Activated naive CD4-positive, alpha-beta T cell treated with anti-CD3 and anti-CD28 coated beads for 36 hours (primary cell): ENCODE measurements at regions not wholly inside any gene's neighbourhood (a gene's known extent, or its start where the extent isn't known, plus 50 kb on each side); places are given as distances from the start of the nearest gene placed in this dataset.

Experiments used
- CTCF ChIA-PET: fragments of 350-600 bp; sonication (Branson Sonifier 250); formaldehyde crosslinking; loops from one replicate; lab custom pipeline; 2021; ENCODE audit warnings: antibody characterized with exemption; lab: Charles Lee
- DNase-seq: peaks from one replicate; pipeline ENCODE4 v3.0.0-alpha.2; 2020
- H3K27ac Mint-ChIP-seq: one replicate; pipeline ENCODE4 v1.8.0; 2021; ENCODE audit warnings: mild to moderate bottlenecking, mixed read lengths
- H3K27me3 Mint-ChIP-seq: one replicate; pipeline ENCODE4 v1.8.0; 2021; ENCODE audit warnings: low read depth, mixed read lengths
- H3K36me3 Mint-ChIP-seq: one replicate; pipeline ENCODE4 v1.8.0; 2021; ENCODE audit warnings: low read depth, mixed read lengths
- H3K4me1 Mint-ChIP-seq: one replicate; pipeline ENCODE4 v1.8.0; 2021; ENCODE audit warnings: low read depth, mixed read lengths
- H3K4me3 Mint-ChIP-seq: one replicate; pipeline ENCODE4 v1.8.0; 2021; ENCODE audit warnings: mild to moderate bottlenecking, moderate library complexity, mixed read lengths
- H3K9me3 Mint-ChIP-seq: one replicate; pipeline ENCODE4 v1.8.0; 2021; ENCODE audit warnings: mixed read lengths
- intact Hi-C: fragments of 100-400 bp; cut with micrococcal nuclease; formaldehyde crosslinking; loops from one replicate; pipeline ENCODE4 v1.15.1; 2023

DNA sequence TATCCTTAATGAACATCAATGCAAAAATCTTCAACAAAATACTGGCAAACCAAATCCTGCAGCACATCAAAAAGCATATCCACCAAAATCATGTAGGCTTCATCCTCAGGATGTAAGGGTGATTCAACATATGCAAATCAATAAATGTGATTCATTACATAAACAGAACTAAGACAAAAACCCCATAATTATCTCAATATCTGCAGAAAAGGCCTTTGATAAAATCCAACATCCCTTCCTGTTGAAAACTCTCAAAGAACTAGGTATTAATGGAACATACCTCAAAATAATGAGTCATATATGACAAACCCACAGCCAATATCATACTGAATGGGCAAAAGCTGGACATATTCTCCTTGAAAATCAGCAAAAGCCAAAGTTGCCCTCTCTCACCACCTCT lies 54.6 kb upstream of the DEPDC1 start:
- H3K4me1 Mint-ChIP-seq, result no peaks in the 10 kb centered on the region
- H3K27me3 Mint-ChIP-seq, result no peaks in the 10 kb centered on the region
- H3K9me3 Mint-ChIP-seq, result peaks cover 9% of the 10 kb centered on the region
- H3K36me3 Mint-ChIP-seq, result no peaks in the 10 kb centered on the region
- intact Hi-C loops, result no loop called here
- CTCF ChIA-PET, result no interaction called here
- no peak overlapping the region for H3K4me3 Mint-ChIP-seq
- no peak for DNase-seq
- no peak overlapping the region for H3K27ac Mint-ChIP-seq

DNA sequence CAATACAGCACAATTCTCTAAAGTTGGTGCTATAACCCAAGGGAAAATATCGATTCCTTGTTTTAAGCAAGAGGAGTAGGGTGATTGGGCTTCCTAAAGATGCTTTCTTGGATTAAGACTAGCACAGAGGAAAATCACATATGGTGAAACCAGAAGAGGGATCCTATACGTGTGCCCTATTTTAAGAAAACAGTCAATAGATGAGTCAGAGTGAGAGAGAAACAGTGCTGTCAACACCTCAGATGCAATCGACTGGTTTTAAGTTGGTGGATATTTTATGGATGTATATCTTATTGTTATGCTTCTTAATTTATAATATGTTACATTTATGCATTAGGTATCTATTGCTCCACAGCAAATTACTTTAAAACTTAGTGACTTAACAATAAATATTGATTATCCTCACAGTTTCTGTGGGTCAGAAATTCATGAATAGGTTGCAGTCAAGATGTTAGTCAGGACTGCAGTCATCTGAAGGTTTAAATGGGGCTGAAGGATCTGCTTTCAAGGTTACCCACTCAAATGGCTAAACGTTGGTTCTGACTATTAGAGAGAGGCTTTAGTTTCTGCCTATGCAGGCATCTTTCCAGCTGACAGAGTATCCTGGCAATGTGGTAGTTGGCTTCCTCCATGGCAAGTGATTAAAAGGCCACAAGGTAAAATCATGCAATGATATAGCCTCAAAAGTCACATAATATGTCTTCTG lies 61.6 kb upstream of the DEPDC1 start:
- H3K36me3 Mint-ChIP-seq, result no peaks in the 10 kb centered on the region
- no peaks in the 10 kb centered on the region for H3K27me3 Mint-ChIP-seq
- intact Hi-C loops, result no loop called here
- peaks cover 11% of the 10 kb centered on the region for H3K9me3 Mint-ChIP-seq
- CTCF ChIA-PET, result no interaction called here
- H3K27ac Mint-ChIP-seq, result no peak overlapping the region
- DNase-seq, result no peak
- H3K4me3 Mint-ChIP-seq, result no peak overlapping the region
- H3K4me1 Mint-ChIP-seq, result no peaks in the 10 kb centered on the region

GRCh38 chr1:68565923-68566322 lies 69.0 kb upstream of the DEPDC1 start:
- H3K27ac Mint-ChIP-seq, result no peak overlapping the region
- CTCF ChIA-PET, result no interaction called here
- H3K36me3 Mint-ChIP-seq, result no peaks in the 10 kb centered on the region
- no peak for DNase-seq
- peaks cover 10% of the 10 kb centered on the region for H3K9me3 Mint-ChIP-seq
- intact Hi-C loops, result no loop called here
- no peak overlapping the region for H3K4me3 Mint-ChIP-seq
- no peaks in the 10 kb centered on the region for H3K4me1 Mint-ChIP-seq
- no peaks in the 10 kb centered on the region for H3K27me3 Mint-ChIP-seq

- Mint-ChIP-seq H3K9me3 (no peaks in the 10 kb centered on the region), H3K36me3 (no peaks in the 10 kb centered on the region), H3K27me3 (no peaks in the 10 kb centered on the region), H3K4me1 (no peaks in the 10 kb centered on the region), H3K4me3 (no peak overlapping the region), H3K27ac (no peak overlapping the region)
- no peak for DNase-seq
- CTCF ChIA-PET, result no interaction called here
- intact Hi-C loops, result no loop called here
These were observed 74.0 kb upstream of the DEPDC1 start for GRCh38 chr1:68570871-68571270.

- CTCF ChIA-PET, result no interaction called here
- Mint-ChIP-seq H3K27me3 (no peaks in the 10 kb centered on the region), H3K4me1 (no peaks in the 10 kb centered on the region), H3K9me3 (no peaks in the 10 kb centered on the region), H3K27ac (no peak overlapping the region), H3K36me3 (no peaks in the 10 kb centered on the region), H3K4me3 (no peak overlapping the region)
- intact Hi-C loops, result no loop called here
- no peak for DNase-seq
These were observed 74.8 kb upstream of the DEPDC1 start for GRCh38 chr1:68571454-68572235.

DNA sequence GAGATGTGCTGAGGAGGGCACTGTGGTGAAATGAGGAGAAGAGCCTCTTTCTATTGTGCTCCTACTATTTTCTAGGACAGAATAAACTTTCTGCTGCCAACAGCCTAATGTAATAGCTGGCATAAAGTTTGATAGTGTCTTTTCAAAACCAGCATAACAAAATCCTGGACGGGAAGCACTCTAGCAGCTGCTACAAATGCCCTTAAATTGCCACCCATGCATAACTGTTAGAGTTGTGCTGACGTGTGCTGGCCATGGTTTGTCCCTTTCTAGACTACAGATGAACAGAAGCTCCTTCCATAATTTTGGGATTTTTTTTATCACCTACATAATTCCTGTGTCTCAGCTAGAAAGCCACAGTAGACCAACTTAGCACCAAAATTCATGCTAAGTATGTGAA lies 88.5 kb upstream of the DEPDC1 start:
- no peak overlapping the region for H3K27ac Mint-ChIP-seq
- no peaks in the 10 kb centered on the region for H3K36me3 Mint-ChIP-seq
- H3K4me3 Mint-ChIP-seq, result no peak overlapping the region
- CTCF ChIA-PET, result no interaction called here
- no peaks in the 10 kb centered on the region for H3K27me3 Mint-ChIP-seq
- peaks cover 18% of the 10 kb centered on the region for H3K9me3 Mint-ChIP-seq
- no peak for DNase-seq
- intact Hi-C loops, result no loop called here
- no peaks in the 10 kb centered on the region for H3K4me1 Mint-ChIP-seq

GRCh38 chr1:68586766-68587165 lies 89.9 kb upstream of the DEPDC1 start:
- H3K4me1 Mint-ChIP-seq, result no peaks in the 10 kb centered on the region
- DNase-seq, result no peak
- CTCF ChIA-PET, result no interaction called here
- H3K4me3 Mint-ChIP-seq, result no peak overlapping the region
- no peaks in the 10 kb centered on the region for H3K27me3 Mint-ChIP-seq
- H3K36me3 Mint-ChIP-seq, result no peaks in the 10 kb centered on the region
- intact Hi-C loops, result no loop called here
- H3K27ac Mint-ChIP-seq, result no peak overlapping the region
- H3K9me3 Mint-ChIP-seq, result peaks cover 19% of the 10 kb centered on the region

DNA sequence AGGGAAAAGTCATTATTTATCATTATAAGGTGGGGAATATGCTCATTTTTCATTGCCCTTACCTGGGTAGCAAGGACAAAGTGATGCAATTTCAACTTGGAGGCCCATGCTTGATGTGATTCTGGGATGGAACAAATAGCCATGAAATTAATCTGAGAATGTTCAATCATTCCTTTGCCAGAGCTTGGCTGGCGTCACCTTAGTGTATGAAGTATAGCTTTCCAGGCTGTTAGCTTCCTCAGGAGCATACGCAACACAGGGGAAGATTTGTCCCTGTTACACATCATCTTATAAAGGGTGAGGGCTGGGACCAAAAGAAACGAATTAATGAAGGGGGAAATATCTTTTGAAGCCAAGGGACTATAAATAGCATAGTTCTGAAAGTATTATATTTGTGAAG lies 91.4 kb upstream of the DEPDC1 start:
- Mint-ChIP-seq H3K27me3 (no peaks in the 10 kb centered on the region), H3K4me3 (no peak overlapping the region), H3K27ac (no peak overlapping the region), H3K36me3 (no peaks in the 10 kb centered on the region), H3K4me1 (no peaks in the 10 kb centered on the region), H3K9me3 (peaks cover 9% of the 10 kb centered on the region)
- CTCF ChIA-PET, result no interaction called here
- intact Hi-C loops, result no loop called here
- DNase-seq, result no peak

- Mint-ChIP-seq H3K9me3 (peaks cover 3% of the 10 kb centered on the region), H3K36me3 (no peaks in the 10 kb centered on the region), H3K27ac (no peak overlapping the region), H3K4me1 (no peaks in the 10 kb centered on the region), H3K4me3 (no peak overlapping the region), H3K27me3 (no peaks in the 10 kb centered on the region)
- intact Hi-C loops, result no loop called here
- CTCF ChIA-PET, result no interaction called here
- no peak for DNase-seq
These were observed 93.6 kb upstream of the DEPDC1 start for GRCh38 chr1:68590473-68590872.

GRCh38 chr1:68594851-68595250 lies 98.0 kb upstream of the DEPDC1 start:
- Mint-ChIP-seq H3K36me3 (no peaks in the 10 kb centered on the region), H3K4me1 (no peaks in the 10 kb centered on the region)

GRCh38 chr1:68600049-68600661 lies 103.3 kb upstream of the DEPDC1 start:
- no peak for DNase-seq
- intact Hi-C loops, result loop anchor here (2.0 kb wide), 1 partner anchor 1137 kb away; no protein-coding TSS in a partner anchor
- Mint-ChIP-seq H3K4me1 (no peaks in the 10 kb centered on the region), H3K27ac (no peak overlapping the region), H3K36me3 (no peaks in the 10 kb centered on the region), H3K4me3 (no peak overlapping the region), H3K9me3 (peaks cover 8% of the 10 kb centered on the region), H3K27me3 (no peaks in the 10 kb centered on the region)
- CTCF ChIA-PET, result no interaction called here

More at GRCh38 chr1:68594851-68595250, 98.0 kb upstream of the DEPDC1 start:
- Mint-ChIP-seq H3K27ac (no peak overlapping the region), H3K9me3 (peaks cover 9% of the 10 kb centered on the region), H3K27me3 (no peaks in the 10 kb centered on the region), H3K4me3 (no peak overlapping the region)
- DNase-seq, result no peak
- intact Hi-C loops, result no loop called here
- CTCF ChIA-PET, result interaction anchor here (1.0 kb wide), 1 partner anchor 11 kb away, joined by 3 read pairs; no protein-coding TSS in a partner anchor

DNA sequence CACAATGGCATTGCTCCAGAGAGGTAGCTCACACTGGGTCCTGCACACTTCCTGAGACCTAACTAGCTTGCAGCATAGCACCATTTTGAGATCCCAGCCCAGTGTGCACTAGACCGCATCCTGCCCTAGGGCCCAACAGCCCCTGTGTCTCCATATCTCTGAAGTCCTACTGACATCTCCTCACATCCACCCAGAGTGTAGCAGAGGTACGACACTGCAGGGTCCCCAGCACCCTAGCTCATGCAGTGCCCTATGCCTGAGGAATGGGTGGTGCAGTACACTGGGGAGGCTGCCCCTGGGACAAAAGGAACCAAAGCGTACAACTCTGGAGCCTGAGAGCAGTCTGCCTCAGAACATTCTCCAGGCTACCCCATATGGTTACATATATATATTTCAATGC lies 111.4 kb upstream of the DEPDC1 start:
- Mint-ChIP-seq H3K36me3 (no peaks in the 10 kb centered on the region), H3K4me3 (no peak overlapping the region), H3K27ac (no peak overlapping the region), H3K4me1 (no peaks in the 10 kb centered on the region), H3K9me3 (peaks cover 12% of the 10 kb centered on the region), H3K27me3 (no peaks in the 10 kb centered on the region)
- no peak for DNase-seq
- CTCF ChIA-PET, result no interaction called here
- intact Hi-C loops, result no loop called here
